HG03025 (cell line): ENCODE measurements at regions not wholly inside any gene's neighbourhood (a gene's known extent, or its start where the extent isn't known, plus 50 kb on each side); places are given as distances from the start of the nearest gene placed in this dataset.
"Not testable (repeated sequence)": the region's sequence is repeated elsewhere in the genome, so short reads cannot be mapped to it uniquely, and the experiment has no call there.

Experiments
- ATAC-seq: cut with Tn5 transposase; IDR thresholded peaks from one replicate; pipeline ENCODE4 v1.9.1; 2021; ENCODE audit warnings: mild to moderate bottlenecking, moderate library complexity; ENCODE audit not compliant: unreplicated experiment, low FRiP score

DNA sequence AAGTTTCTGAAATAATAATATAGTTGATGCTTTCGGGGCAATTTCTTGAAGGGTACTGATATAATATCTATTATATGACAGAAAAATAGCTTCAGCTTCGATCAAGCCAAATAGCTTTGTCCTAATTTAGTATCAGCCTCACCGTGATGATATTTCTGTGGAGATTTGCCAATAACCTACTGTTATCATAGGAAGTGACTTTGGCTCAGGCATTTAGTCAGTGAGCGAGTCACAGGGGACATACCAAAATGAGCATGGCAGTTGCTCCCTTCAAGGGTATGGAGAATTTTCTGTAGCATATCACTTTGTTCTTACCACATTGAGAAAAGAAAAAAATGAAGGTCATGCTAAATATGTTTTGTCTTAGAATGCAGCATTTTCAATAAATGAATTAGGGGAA is 767.6 kb upstream of the SLITRK1 start:
- no peak for ATAC-seq

DNA sequence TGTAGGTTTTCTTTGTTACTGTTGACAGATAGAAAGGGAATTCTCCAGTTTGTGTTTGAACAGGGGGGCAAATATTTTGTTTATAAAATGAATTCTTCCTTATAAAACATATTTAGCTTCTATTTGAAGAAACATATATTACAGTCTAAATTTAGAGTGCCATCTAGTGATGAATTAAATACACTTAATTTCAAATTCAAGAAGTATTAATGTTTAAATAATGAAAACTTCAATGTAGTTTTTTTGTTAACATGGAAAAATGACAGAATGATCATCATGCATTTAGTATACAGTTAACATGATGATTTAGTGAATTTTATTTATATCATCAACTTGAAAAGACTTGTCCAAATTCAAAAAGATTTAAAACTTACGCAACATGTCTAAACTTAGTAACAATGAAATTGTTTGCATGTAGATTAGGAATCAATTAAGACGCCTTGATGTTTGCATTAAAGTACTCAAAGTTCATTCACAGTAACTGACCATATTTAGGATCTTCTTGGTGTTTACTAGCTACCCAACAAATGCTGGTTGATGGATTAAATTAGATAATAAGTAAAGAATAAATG is 765.9 kb upstream of the SLITRK1 start:
- no peak for ATAC-seq

DNA sequence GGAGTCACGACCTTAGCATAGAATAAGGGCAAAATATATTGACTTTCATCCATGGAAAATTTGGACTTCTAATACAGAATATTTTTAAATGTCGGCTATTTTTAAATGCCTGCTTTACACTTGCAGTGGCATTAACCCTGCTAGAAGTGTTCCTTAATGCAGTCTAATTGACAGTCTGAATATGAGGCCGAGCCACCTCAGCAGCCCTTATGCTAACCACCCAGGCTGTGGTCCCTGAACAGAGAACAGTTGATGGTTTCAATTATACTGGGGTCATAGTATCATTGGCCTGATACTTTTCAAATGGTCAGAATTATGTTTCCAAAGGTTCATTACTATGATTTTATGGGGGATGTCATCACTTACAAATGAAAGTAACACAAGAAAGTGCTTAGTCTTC is 764.7 kb upstream of the SLITRK1 start:
- no peak for ATAC-seq

DNA sequence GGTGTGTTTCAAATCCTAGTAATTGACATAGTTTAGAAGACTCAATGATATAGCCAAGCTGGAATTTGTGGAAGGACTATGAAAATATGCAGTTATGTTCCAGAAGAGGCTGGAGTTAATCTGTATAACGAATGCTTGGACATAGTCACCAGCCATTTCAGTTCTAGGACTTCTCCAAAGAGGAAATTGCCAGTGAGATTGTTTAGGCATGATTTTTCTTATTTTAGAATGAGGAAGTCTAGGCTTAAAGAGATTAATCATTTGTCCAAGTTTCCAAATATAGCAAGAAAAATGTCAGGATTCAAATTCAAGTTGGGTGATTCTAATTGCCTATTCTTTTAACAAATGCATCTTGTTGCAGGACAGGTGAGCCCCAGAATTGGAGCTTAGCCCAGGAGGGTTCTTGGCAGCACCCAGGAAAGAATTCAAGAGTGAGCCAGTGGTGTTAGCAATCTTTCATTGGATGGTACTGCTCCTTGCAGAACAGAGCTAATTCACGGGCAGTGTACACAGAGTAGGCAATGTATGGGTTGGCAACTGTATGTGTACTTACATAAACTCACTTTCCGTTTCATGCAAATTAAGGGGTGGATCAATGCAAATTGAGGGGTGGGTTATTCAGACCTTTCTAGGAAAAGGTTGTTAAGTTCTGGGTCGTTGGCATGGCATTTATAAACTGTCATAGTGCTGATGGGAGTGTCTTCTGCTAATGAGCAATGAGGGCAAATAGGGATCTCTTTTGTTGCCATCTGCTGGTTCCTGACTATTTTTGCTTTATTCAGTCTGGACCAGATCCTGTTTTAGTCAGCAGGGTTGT is 763.1 kb upstream of the SLITRK1 start:
- no peak for ATAC-seq

DNA sequence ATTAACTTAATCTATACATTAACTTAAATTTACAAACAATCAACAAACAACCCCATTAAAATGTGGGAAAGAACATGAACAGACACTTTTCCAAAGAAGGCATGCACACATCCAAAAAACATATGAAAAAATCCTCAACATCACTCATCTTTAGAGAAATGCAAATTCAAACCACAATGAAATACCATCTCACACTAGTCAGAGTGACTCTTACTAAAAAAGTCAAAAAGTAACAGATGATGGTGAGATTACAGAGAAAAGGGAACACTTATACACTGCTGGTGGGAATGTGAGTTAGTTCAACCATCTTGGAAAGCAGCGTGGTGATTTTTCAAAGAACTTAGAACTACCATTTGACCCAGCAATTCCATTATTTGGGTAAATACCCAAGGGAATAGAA is 759.2 kb upstream of the SLITRK1 start:
- ATAC-seq, result no peak

DNA sequence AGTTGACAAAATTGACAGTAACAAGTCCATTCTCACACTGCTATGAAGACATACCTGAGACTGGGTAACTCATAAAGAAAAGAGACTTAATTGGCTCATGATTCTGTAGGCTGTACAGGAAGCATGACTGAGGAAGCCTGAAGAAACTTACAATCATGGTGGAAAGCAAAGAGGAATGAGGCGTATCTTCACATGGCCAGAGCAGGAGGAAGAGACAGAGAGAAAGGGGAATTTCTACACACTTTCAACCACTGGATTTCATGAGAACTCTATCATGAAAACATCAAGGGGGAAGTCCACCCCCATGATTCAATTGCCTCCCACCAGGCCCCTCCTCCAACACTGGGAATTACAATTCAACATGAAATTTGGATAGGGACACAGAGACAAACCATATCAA is 758.4 kb upstream of the SLITRK1 start:
- ATAC-seq, result no peak

DNA sequence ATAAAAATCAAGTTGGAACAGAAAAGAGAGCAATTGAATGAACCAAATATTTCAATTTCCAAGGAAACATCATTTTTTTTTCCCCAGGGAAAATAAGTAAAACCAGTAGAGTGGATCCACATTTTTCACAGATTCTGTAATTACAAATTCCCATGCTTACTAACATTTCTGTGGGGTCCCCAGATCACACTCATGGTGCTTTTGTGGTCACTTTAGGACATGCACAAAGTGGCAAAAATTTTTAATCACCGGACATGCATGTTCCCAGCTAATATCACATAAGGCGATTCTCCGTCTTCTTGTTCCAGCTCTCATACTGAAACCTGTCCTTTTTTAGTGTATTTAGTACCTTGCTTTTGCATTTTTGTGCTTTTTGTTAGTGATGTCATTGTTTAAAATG is 748.2 kb upstream of the SLITRK1 start:
- no peak for ATAC-seq

DNA sequence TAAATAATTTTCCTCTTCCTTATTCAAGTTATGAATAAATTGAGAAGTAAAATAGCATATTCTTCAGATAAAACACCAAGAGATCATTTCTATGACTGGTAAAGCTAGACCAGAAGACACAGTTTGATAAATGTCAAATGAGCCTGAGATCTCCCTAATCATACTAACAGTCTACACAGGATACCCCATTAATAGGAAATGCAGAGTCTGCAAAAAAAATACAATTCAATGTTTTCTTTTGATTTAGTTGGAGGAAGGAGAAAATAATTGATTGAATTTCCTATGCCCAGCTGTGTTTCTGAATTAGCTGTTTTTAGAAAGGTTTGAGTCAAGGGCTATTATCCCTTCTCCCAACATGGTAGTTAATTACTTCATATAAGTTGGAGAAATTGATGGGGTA is 734.6 kb upstream of the SLITRK1 start:
- ATAC-seq, result no peak

DNA sequence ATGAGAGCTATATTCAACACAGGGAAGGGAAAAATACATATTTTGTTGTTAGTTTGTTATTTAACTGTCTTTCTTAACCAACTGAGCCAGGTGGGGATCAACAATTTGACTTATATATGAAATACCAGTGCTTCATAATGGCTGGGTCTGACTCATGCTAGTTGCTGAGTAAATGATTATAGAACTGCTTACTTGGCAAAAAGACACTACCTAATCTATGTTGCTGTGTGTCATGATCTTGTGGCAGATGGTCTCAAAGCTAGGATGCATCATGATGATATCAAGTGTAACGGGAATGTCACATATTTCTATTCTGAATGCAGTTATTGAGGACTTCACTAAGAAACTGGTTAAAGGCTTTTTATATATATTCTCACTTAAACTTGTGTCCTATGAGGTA is 727.4 kb upstream of the SLITRK1 start:
- ATAC-seq, result no peak

DNA sequence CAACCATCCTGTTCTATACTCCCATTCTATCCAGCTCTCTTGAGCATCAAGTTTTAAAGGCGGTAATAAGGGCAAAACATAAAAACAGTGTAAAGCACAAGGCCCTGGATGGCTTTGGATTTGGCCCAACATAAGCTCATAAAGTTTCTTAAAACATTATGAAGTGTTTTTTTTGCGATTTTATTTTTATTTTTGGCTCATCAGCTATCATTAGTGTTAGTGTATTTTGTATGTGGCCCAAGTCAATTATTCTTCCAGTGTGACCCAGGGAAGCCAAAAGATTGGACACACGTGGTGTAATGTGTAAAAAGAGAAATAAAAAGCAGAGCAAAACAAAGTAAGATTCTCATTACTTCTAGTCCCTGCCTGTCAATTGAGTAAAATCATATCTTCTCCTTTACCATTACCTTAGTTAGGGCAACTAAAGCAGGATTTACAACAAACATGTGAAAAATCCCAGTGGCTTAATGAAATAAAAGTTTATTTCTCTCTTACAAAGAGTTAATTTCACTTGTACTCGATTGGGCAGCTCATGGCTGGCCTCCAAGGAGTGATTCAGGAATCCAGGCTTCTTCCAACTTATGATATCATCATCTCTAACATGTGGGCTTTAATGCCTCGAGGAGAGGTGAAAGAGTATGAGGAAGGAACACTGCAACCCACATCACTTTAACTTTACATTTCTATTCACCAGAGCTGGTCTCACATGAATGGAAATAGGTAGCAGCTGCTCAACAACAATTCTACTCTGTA is 725.2 kb upstream of the SLITRK1 start:
- ATAC-seq, result no peak

DNA sequence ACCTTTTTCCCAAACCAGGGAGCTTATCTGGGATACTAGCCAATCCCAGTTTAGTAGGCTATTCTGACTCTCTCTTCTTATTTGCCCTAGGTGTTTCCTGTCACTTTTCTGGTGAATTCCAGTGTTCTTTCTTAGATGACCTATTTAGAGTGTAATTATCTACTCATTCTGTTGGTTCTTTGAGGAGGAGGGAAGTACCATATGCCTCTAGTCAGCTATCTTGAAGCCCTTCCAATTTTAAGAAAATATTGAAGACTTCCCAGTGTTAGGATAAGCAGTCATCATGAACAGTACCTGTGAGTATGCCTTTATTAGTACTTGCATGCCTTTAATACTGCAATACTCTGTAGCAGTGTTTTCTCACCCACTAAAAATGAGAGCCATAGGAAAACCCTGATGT is 724.3 kb upstream of the SLITRK1 start:
- no peak for ATAC-seq

DNA sequence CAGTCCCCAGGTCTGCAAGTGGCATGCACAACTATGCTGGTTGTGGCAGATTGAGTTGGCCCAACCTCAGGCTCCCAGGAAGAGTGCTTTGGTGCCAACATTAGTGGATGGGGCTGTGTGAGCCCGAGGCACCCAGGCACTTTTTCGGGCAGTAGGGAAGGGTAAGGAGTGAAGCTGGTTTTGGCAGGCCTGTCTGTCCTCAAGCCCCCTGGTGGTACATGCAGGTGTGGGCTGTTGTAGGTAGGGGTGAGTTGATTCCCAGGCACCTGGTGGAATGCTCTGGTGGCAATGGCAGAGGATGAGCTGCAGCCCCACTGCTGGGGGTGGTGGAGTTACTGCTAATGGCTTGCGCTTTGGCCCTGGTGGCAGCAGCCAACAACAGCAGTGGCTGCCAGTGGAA is 723.7 kb upstream of the SLITRK1 start:
- no peak for ATAC-seq

DNA sequence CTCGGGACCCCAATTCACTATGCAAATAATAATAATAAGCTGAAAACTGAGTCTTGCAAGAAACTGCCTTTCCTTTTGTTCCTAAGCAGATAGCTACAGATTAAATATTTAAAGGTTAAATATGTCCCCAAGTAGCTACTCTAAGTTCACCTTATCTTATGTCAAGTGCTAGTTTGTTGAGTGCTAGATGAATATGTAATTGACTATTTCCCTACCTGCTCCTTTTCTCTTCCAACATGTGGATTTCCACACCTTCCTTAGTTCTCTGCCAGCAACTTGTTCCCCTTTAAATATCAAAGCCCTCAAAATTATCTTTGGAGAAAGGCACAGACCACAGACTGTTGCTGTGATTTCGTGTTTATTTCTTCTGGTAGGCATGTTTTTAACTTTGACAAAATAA is 709.2 kb upstream of the SLITRK1 start:
- no peak for ATAC-seq

DNA sequence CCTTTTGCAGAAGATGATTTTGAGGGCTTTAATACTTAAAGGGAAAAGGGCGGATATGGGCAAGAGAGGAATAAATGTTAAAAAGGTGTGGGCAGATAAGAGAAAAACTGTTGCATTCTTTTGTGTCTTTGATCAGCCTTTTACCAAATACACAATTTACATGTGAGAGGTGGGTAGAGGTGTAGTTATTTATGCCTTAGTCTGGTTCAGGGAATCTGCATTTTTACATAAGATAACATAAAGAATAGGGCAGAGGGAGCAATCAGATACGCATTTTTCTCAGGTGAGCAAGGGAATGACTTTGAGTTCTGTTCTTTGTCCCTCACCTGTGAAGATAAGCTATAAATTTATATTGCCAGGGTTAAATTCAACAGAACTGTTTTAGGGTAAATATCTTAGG is 708.4 kb upstream of the SLITRK1 start:
- no peak for ATAC-seq

DNA sequence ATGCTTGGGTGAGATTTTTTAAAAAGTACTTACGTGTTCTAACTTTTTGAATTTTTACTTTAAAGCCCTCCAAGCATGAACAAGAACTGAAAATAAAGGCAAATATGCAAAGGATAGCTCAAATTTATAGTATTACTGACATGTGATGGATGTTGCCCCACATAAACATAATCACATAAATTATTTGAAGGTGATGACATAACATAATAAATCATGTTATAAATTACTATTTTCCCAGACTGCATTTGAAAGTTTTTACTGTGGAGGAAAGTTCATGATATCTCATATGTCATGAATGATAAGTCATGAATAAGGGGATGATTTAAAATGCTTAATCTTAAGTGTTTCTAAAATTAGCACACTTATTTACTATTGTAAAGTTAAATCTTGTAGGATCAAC is 705.7 kb upstream of the SLITRK1 start:
- no peak for ATAC-seq

DNA sequence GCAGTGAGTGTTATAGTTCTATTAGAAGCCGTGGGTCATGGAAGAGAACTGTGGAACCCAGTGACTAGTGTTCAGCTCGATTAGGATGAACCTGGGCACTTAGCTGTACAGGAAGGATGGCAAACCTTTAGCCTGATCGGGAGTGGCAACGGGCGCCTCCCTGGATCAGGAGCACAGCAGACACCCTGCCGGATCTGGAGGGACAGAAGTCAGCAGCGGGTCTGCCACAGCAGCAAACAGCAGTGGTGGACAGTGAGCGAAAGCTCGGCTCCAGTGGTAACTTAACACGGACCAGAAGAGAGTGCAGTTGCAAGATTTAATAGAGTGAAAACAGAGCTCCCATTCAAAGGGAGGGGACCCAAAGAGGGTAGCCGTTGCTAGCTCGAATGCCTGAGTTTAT is 697.6 kb upstream of the SLITRK1 start:
- not testable (repeated sequence) for ATAC-seq

DNA sequence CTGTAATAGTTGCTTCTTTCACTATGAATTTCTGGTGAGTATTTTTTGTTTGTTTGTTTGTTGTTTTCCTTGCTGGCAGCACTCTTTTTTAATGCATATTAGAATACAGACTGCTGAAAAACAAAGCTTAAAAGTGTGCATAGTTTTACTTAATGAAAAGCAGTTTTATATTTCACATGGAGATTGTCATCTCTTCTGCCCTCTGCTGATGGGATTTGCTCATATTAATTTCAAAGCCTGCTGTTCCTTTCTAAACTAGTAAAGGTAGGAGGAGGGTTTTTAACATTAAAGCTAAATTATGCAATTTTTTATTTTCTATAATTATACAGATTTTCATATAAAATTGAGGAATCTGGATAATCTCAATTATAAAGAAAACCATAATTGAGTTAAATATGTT is 692.6 kb upstream of the SLITRK1 start:
- no peak for ATAC-seq

DNA sequence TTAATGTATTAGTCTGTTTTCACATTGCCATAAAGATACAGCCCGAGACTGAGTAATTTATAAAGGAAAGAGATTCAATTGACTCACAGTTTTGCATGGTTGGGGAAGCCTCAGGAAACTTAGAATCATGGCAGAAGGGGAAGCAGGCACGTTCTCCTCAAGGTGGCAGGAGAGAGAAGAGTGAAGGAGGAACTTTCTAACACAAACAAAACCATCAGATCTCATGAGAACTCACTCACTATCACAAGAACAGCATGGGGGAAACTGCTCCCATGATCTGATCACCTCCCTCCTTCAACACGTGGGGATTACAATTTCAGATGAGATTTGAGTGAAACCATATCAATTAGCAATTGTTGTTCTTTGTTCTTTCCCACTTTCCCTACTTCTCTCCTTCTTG is 689.0 kb upstream of the SLITRK1 start:
- ATAC-seq, result no peak

DNA sequence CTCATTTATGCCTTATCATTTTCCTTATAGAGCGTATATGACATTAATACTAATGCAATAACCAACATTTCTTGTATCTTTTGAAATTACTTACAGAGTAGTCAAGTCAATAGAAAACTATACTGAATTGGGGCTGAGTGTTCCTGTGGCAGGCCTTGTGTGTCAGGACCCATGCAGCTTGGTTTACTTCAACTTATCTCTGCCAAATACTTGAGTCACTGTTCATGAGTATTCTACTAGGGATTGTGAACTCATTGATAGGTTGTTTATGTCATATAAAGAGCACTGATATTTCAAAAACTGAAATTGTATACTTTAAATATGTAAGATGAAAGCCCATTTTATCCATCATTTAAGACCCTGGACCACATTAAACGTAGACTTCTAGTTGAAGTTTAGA is 688.6 kb upstream of the SLITRK1 start:
- ATAC-seq, result no peak

DNA sequence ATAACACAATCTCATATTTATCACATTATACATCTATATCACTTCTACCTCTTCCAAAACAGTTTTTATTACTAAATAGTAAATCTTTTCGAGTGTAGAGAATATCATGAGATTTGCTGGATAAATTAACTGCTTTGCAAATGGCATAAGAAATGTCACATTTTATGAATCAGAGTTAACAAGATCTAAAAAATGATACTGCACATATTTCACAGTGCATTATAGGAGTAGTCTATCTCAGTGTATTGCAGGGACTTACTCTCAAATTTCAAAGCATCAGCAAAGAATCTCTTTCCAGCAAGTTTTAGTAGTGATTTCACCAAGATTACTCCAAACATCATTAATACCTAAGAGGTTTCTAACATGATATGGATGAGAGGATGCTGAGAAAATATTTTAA is 687.1 kb upstream of the SLITRK1 start:
- no peak for ATAC-seq

DNA sequence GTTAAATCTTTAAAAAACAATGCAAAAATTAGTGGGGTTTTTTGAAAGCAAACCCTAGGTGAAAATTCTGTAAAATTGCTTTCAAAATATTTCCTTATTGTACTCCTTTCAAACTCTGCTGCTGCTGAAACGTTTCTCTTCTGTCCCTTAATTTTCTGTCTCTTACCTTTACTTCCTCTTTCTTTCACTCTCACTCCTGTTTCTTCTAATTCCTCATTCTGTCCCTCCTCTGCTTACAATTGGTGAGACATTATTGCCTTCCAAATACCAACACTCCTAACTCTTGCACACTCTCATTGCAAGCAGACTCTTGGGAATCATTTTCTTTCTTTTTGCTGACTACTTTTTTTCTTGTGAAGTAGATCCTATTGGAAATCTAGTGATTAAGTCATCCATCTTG is 685.6 kb upstream of the SLITRK1 start:
- no peak for ATAC-seq

DNA sequence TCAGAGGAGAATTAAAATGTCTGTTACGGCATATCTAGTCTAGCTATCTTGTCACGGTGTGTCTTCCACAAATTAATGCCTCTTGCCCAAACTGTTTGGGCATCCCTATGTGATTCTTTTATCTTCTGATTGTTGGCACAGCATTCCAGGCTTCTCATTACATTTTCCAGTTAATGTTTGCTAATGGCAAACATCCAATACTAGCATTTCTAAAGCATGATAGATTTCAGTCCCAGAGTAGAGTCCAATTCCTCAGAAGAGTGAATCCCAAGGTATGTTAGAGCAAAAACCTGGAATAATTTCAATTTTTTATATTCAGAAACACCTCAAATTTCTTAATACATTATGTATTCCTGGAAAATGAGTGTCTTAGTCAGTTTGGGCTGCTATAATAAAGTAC is 684.5 kb upstream of the SLITRK1 start:
- no peak for ATAC-seq
